ENCODE measurements at regions not wholly inside any gene's neighbourhood (a gene's known extent, or its start where the extent isn't known, plus 50 kb on each side); places are given as distances from the start of the nearest gene placed in this dataset.
"Not testable (repeated sequence)": the region's sequence is repeated elsewhere in the genome, so short reads cannot be mapped to it uniquely, and the experiment has no call there.

DNA sequence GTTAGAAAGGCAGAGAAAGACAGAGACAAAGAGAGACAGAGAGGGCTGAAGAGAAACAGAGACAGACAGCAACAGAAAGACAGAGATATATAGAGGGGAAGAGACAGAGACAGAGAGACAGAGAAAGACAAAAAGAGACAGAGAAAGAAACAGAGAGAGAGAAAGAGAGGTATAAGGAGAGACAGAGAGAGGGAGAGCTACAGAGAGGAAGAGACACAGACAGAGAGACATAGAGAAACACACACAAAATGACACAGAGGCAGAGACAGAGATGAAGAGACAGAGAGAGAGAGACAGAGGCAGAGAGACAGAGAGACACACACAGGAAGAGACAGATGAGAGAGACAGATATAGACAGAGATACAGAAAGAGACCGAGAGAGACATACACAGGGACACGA, 168.6 kb downstream of the TMEM121 start:
- DNase-seq (ENCODE audit: low read depth) = no peak

DNA sequence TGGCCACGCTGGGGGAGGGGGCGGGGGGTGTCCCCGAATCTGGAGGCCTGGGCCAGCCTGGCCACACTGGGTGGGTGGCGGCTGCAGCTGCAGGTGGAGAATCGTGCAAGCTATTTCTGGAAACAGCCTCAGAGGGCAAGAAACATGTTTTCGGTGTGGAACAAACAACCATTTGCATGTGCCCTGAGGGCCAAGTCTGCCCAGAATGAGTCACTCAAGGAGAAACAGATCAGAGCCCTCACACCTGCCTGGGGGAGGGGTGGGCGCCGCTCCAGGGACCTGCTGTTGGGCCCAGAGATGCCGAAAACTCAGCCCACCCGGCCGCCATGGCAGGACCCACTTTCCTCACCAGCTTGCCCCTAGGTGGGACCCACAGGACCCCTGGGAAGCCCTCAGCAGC, 170.0 kb downstream of the TMEM121 start:
- not testable (repeated sequence) for DNase-seq (ENCODE audit: low read depth)

DNA sequence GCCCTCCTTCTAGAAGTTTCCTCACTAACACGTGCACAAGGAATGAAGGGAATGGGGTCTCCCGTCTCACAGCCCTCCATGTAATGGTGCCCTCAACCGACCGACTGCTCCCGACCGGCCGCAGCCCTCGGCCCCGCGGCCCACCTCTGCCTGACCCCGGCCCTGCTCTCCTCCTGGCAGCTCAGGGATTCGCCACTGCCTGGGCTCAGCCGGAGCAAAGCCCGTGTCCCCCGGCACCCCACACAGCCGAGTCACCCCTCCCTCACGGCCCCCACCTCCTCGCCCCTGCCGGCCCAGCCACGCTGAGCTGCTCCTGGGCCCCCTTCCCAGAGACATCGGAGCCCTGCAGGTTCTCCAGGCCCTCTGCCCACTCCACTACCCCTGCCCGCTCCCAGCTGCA, 171.0 kb downstream of the TMEM121 start:
- DNase-seq (ENCODE audit: low read depth) = not testable (repeated sequence)

DNA sequence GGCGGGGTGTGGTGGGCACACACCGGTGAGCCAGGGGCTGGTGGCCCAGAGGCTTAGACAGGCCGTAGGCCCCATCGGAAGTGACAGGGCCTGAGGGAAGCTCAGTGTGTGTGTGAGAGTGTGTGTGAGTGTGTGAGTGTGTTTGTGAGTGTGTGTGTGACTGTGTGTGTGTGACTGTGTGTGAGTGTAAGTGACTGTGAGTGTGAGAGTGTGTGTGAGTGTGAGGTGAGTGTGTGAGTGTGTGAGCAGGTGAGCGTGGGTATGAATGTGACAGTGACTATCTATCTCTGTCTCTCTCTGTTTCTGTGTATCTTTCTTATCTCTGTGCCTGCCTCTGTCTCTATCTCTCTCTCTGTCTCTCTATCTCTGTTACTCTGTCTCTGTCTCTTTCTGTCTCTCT, 171.6 kb downstream of the TMEM121 start:
- not testable (repeated sequence) for DNase-seq (ENCODE audit: low read depth)

DNA sequence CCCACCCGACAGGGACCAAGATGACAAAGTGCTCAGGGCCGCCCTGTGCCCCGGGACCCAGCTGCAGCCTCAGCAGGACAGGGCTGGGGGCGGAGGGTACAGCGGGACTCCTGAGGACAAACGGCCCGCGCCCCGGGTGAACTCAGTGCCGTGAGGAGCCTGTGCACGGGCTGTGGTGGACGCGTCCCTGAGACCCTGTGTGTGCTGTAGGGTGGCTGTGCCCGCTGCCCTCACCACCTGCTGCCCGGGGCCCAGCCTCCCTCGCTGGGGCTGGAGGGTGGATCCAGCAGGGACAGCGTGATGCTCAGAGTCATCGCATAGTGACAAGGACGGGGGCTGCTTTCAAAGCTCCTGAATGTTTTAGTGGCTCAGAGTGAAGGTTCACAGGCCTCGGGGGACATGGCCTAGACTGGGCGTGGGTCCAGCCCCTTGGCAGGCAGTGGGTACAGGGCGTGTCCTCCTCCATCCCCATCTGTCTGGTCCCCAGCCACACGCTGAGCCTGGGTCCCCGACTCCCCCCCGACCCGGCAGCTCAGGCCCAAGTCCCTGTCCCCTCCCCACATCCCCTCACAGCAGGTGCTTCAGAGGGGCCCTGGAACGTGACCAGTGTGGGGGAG, 172.7 kb downstream of the TMEM121 start:
- not testable (repeated sequence) for DNase-seq (ENCODE audit: low read depth)

DNA sequence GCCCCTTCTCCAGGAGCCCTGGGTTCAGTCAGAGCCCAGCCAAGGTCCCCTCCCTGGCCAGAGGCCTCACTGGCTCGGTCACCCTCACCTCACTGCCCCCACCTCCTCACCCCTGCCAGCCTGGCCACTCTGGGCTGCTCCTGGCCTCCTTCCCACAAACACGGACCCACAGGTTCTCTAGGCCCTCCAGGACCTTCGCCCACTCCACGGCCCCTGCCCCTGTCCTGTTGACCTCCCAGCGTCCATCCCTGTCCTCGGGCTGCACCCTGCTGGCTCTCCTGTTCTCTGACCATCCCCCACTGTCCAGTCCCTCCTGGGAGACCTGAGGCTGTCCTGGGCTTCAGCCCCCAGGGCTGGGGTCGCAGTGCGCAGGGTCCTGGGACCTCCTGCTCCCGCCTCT, 173.3 kb downstream of the TMEM121 start:
- not testable (repeated sequence) for DNase-seq (ENCODE audit: low read depth)

DNA sequence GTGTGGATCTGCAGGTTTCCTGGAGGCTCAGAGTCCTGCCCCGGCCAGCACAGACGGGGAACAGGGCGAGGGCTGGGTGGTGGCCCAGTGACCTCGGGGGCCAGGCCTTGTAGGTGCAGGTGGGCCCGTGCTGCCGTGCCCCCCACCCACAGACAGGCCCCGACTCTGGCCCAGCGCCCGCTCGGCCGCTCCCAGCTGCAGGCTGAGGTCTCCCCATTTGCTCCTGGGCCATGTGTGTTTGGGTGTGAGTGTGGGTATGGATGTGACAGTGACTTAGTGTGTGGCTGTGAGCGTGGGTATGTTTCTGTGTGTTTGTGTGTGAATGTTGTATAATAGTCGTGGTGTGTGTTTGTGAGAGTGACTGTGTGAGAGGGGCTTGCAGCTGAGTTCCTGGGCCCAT, 173.8 kb downstream of the TMEM121 start:
- DNase-seq (ENCODE audit: low read depth) = not testable (repeated sequence)

DNA sequence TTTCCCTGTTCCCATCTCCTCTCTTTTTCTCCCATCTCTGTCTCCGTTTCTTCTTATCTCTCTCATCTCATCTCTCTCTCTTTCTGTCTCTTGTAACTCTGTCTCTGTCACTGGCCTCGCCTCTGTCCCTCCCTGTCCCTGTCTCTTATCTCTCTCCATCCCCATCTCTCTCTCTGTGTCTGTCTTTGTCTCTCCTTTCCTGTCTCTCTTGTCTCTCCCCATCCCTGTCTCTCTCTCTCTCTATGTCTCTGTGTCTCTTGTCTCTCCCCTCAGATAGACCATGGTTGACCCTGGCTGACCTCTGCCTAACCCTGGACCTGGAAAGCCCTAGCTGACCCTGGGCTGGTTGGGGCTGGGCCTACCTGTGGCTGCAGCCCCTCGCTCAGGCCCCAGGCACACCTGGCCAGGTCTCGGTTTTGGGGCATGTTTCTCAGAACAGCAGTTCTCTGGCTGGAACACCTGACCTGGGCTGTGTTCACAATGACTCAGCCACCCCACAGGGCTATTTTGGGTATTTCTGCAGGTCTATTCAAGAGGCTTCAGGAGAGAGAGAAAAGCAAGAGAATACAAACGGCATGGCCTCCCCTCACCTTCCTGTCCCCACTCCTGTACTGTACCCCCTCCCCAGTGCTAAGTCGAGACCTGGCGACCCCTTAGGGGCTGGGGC, 174.4 kb downstream of the TMEM121 start:
- no peak for DNase-seq (ENCODE audit: low read depth)

DNA sequence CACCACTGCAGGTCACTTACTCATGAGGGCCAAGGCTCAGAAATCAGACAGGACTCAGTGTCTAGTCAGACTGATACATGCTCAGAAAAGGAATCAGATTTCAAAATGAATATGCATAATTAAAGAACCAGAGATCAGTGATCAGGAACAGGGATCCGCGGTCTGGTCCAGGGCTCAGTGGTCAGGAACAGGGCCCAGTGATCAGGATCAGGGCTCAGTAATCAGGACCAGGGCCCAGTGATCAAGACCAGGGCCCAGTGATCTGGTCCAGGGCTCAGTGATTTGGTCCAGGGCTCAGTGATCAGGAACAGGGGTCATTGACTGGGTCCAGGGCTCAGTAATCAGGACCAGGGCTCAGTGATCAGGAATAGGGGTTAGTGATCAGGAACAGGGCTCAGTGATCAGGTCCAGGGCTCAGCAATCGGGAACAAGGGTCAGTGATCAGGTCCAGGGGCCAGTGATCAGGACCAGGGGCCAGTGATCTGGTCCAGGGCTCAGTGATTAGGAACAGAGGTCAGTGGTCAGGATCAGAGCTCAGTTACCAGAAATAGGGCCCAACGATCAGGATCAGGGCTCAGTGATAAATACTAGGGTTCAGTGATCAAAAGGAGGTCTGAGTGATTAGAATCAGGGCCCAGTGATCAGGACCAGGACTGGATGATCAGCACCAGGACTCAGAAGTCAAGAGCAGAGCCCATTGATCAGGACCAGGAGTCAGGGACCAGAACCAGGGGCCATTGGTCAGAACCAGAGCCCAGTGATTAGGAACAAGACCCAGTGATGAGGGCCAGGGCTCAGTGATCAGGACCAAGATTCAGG, 175.3 kb downstream of the TMEM121 start:
- no peak for DNase-seq (ENCODE audit: low read depth)

DNA sequence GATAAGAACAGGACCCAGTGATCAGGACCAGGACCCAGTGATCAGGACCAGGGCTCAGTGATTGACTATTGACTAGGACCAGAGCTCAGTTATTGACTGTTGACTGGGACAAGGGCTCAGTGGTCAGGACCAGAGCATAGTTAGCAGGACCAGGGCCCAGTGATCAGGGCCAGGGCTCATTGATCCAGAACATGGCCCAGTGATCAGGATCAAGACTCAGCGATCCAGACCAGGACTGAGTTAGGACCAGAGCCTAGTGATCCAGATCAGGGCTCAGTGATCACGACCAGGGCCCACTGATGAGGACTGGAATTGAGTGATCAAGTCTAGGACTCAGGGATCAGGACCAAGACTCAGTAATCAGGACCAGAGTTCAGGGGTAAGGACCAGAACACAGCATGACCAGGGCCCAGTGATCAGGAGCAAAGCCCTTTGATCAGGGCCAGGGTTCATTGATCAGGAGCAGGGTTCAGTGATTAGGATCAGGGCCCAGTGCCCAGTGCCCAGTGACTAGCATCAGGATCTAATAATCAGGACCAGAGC, 176.0 kb downstream of the TMEM121 start:
- DNase-seq (ENCODE audit: low read depth) = no peak

DNA sequence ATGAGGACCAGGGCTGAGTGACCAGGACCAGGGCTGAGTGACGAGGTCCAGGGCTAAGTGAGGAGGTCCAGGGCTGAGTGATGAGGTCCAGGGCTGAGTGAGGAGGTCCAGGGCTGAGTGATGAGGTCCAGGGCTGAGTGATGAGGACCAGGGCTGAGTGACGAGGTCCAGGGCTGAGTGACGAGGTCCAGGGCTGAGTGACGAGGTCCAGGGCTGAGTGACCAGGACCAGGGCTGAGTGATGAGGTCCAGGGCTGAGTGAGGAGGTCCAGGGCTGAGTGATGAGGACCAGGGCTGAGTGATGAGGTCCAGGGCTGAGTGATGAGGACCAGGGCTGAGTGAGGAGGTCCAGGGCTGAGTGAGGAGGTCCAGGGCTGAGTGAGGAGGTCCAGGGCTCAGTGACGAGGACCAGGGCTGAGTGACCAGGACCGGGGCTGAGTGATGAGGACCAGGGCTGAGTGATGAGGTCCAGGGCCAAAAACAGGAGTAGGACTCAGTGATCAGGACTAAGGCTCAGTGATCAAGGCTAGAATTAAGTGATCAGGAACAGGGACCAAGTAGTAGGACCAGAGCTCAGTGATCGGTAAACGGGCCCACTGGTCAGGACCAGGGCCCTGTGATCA, 176.8 kb downstream of the TMEM121 start:
- DNase-seq (ENCODE audit: low read depth) = not testable (repeated sequence)

DNA sequence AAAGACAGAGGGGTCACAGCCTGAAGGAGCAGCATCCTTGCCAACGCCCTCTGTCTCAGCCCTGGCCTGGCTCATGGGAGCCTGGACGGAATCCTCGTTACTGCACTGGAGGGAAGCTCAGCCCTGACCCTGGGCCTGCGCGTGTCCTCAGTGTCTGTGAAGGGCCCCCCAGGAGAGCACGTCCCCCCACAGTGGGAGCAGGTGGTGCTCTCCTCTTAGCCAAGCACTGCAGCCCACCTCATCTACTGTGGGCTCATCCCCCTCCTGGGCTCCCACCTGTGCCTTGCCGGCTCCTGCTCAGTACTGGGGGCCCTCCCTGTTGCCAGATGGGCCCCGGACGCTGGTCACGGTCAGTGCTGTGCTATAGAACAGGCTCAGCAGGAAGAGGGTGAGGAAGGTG, 177.7 kb downstream of the TMEM121 start:
- DNase-seq (ENCODE audit: low read depth) = not testable (repeated sequence)

DNA sequence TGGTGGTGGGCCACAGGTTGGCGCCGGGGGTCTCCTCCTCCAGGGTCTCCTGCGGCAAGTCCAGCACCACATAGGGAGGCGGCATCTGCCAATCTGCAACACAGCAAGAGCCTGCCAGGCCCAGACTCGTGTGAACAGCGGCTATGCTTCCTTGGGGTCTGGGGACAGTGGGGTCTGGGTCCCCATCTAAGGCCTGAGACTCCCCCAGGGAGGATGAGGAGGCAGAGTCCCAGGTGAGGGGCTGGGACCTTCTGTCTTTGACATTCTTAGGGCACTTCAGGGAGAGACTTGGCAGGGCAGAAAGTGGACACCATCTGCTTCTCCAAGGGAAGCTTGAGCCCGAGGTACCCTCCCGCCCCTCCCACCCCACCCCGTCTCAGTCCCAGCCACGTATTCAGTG, 178.1 kb downstream of the TMEM121 start:
- not testable (repeated sequence) for DNase-seq (ENCODE audit: low read depth)

DNA sequence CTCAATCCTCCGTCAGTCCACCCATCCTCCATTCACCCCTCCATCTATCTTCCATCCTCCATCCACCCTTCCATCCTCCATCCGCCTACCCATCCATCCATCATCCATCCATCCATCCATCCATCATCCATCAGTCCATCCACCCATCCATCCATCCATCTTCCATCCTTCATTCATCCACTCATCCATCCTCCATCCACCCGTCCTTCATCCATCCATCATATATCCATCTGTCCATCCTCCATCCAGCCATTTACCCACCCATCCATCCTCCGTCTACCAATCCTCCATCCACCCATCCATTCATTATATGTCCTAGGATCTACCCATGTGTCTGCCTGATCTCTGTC, 179.1 kb downstream of the TMEM121 start:
- not testable (repeated sequence) for DNase-seq (ENCODE audit: low read depth)

DNA sequence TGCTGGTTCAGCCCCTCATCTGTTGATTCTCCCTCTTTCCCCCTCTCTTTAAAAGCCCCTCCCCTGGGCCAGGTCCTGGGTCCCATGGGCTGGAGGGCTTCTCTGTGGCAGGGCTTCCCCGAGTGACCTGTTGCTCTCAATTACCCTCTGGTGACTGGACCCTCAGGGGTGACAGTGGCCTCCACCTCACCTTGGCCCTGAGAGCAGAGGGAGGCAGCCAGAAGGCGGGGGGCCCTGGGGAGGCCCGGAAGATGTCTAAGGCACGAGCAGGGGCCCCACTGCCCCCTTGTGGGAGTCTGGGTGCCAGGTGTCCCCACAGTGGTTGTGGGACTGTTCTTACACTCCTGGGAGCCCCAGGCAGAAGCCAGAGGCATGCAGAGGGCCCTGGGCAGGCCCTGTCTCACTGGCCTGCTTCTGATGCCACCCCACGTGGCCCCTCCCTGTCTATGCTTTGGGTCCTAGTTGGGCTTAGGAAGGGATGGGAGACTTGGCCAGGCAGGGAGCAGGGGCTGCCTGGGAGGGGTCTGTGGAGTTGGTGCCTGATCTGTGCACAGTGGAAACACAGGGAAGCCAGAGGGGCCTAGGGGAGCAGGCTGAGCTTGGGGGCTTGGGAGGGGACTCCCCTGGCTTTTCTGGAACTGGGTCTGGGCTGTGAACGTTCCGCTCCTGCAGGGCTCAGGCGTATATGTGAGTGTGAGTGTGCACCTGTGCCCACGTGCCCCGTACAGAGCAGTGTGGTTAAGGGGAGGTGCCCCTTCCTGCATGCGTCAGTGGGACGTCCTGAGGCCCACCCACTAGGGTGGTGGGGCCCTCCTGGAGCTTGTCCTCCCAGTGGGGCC, 179.7 kb downstream of the TMEM121 start:
- DNase-seq (ENCODE audit: low read depth) = not testable (repeated sequence)

DNA sequence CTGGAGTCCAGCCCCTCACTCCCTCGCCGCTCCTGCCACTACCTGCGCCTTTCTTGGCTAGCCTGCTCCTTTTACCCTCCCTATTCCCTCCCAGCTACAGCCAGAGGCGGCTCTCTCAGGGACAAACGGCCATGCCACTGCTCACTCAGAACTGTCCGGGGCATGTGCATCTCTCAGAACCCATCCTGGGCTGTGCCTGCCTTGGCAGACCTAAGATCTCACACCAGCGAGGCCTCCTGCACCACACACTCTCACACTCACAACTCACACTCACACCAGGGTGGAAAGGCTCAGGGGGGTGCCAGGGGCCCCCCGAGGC, 180.3 kb downstream of the TMEM121 start:
- not testable (repeated sequence) for DNase-seq (ENCODE audit: low read depth)

DNA sequence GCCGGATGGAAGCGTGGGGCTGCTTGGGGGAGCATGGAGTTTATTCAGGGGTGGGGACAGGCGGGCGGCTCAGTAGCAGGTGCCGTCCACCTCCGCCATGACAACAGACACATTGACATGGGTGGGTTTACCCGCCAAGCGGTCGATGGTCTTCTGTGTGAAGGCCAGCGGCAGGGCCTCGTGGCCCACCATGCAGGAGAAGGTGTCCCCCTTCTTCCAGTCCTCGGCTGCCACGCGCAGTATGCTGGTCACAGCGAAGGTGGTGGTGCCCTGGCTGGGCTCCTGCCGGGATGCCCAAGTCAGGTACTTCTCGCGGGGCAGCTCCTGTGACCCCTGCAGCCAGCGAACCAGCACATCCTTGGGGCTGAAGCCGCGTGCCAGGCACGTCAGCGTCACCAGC, 180.7 kb downstream of the TMEM121 start:
- DNase-seq (ENCODE audit: low read depth) = not testable (repeated sequence)

DNA sequence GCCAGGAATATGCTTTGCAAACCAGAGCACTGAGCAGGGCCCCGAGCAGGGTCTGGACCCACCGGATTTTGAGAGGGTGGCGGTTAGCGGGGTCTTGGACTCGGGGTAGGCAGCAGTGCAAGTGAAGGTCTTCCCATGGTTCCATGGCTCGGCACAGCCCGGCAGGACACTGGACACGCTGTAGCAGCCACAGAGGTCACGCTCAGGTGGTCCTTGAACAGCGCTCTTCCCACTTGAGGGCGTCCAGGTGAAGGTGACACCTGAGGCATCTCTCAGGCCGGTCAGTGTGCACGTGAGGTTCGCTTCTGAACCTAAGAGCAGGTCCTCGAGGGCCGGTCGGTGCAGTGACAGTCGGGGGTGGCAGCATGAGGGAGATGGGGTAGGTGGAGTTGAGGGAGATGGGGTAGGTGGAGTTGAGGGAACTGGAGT, 181.4 kb downstream of the TMEM121 start:
- DNase-seq (ENCODE audit: low read depth) = not testable (repeated sequence)

DNA sequence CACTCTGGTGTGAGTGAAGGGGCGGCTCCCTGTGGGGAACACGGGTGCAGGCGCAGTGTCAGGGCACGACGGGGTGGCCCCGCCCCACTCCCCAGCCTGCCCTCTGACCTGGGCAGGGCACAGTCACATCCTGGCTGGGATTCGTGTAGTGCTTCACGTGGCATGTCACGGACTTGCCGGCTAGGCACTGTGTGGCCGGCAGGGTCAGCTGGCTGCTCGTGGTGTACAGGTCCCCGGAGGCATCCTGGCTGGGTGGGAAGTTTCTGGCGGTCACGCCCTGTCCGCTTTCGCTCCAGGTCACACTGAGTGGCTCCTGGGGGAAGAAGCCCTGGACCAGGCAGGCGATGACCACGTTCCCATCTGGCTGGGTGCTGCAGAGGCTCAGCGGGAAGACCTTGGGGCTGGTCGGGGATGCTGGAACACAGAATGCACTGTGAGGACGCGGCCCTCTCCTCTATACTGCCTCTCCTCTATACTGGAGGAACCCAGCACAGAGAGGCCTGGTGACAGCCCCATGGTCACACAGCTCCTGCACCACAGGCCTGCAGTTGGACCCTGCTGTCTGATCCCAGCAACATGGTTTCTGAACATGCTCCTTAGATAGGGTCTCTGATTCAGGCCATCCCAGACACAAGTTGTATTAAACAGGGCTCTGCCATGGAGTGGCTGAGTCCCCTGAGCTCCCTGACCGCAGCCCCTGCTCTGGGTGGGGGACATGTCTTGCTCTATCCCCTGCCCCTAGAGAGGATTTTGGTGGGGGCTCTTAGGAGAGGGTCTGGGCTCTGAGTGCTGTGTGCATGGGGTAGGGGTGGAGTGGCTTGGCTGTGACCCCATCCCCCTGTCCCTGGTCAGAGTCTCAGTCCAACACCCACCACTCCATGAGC, 182.1 kb downstream of the TMEM121 start:
- DNase-seq (ENCODE audit: low read depth) = not testable (repeated sequence)

DNA sequence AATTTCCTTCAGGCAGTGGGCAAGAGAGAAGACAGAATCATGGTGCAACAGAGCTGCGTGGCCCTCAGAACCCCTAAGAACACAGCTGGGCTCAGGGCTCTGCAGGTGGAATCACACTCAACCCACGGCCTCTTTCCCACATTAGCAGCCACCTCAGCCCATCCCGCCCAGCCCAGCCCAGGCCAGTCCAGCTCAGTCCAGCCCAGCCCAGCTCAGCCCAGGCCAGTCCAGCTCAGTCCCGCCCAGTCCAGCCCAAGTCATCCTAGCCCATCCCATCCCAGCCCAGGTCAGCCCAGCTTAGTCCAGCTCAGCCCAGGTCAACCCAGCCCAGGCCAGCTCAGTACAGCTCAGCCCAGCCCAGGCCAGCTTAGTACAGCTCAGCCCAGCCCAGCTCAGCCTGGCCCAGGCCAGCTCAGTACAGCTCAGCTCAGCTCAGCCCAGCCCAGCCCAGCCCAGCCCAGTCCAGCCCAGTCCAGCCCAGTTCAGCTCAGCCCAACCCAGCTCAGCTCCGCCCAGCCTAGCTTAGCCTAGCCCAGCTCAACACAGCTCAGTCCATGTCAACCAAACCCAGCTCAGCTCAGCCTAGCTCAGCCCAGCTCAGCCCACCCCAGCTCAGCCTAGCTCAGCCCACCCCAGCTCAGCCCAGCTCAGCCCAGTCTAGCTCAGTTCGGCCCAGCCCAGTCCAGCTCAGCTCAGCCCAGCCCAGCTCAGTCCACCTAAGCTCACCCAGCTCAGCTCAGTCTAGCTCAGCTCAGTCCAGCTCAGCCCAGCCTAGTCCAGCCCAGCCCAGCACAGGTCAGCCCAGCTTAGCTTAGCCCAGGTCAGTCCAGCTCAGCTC, 183.1 kb downstream of the TMEM121 start:
- no peak for DNase-seq (ENCODE audit: low read depth)
